Tibial artery (tissue), 4 donors: ENCODE measurements at regions not wholly inside any gene's neighbourhood (a gene's known extent, or its start where the extent isn't known, plus 50 kb on each side); places are given as distances from the start of the nearest gene placed in this dataset.
"Not testable (repeated sequence)": the region's sequence is repeated elsewhere in the genome, so short reads cannot be mapped to it uniquely, and the experiment has no call there.

ENCODE experiments used
- DNase-seq, 2 donors: peaks; one replicate each; pipeline ENCODE4 v3.0.0-alpha.2; 2019
- H3K27ac ChIP-seq, 2 donors: fragments of 200-600 bp; sonication (generic) in 1 of 2; 1 replicate in 1 of 2; 2 replicates in 1 of 2; pipeline ENCODE4 v1.5.1; 2018 to 2019; ENCODE audit warnings: mild to moderate bottlenecking in 1 of 2
- H3K27me3 ChIP-seq, 2 donors: fragments of 200-600 bp; sonication (generic) in 1 of 2; one replicate each; pipeline versions ENCODE4 v1.5.1 to v1.6.0; 2016 to 2019
- H3K36me3 ChIP-seq, 3 donors: fragments of 200-600 bp; sonication (generic) in 2 of 3; one replicate each; pipeline ENCODE4 v1.5.1; 2016 to 2019; ENCODE audit warnings: mild to moderate bottlenecking in 2 of 3
- H3K4me1 ChIP-seq, 4 donors: fragments of 200-600 bp; sonication (generic) in 2 of 4; 1 replicate in 3 of 4; 2 replicates in 1 of 4; pipeline ENCODE4 v1.5.1; 2016 to 2019
- H3K4me3 ChIP-seq, 2 donors: fragments of 200-600 bp; sonication (generic) in 1 of 2; 1 replicate in 1 of 2; 2 replicates in 1 of 2; pipeline ENCODE4 v1.5.1; 2018 to 2019; ENCODE audit warnings: mild to moderate bottlenecking in 2 of 2
- H3K9me3 ChIP-seq, 3 donors: fragments of 200-600 bp; sonication (generic) in 1 of 3; one replicate each; pipeline ENCODE4 v1.5.1; 2016 to 2019
- intact Hi-C: fragments of 100-400 bp; cut with DNase I; formaldehyde crosslinking; loops from one replicate; pipeline ENCODE4 v1.15.0; 2023; ENCODE audit warnings: low total_unique reads
- TF ChIP-seq, protein P1 (sequence below), 2 experiments: fragments of 200-600 bp in 1 of 2; fragments of 450-650 bp in 1 of 2; IDR thresholded peaks; one replicate each; pipeline ENCODE4 v1.5.1; 2017 to 2019; ENCODE audit warnings: antibody characterized with exemption in 2 of 2, mild to moderate bottlenecking in 1 of 2, moderate library complexity in 1 of 2

DNA sequence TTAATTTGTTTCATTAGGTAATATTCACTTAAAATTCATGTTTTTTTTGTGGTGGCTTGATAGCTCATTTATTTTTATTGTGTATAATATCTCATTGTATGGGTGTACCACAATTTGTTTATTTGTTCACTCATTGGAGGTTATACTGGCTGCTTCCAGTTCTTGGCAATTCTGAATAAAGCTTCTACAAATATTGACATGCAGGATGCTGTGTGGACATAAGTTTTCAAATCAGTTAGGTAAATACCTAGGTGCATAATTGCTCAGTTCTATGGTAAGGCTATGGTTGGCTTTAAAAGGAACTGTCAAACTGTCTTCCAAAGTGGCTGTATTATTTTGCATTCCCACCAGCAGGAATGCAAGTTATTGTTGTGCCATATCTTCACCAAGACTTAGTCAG lies 504.5 kb upstream of the GALNTL6 start:
- Histone ChIP-seq H3K9me3 (no peaks in the 10 kb centered on the region), H3K4me1 (no peaks in the 10 kb centered on the region), H3K4me3 (no peak overlapping the region), H3K27ac (no peak overlapping the region), H3K36me3 (no peaks in the 10 kb centered on the region), H3K27me3 (no peaks in the 10 kb centered on the region)
- intact Hi-C loops: no loop called here
- TF ChIP-seq, protein P1, sequence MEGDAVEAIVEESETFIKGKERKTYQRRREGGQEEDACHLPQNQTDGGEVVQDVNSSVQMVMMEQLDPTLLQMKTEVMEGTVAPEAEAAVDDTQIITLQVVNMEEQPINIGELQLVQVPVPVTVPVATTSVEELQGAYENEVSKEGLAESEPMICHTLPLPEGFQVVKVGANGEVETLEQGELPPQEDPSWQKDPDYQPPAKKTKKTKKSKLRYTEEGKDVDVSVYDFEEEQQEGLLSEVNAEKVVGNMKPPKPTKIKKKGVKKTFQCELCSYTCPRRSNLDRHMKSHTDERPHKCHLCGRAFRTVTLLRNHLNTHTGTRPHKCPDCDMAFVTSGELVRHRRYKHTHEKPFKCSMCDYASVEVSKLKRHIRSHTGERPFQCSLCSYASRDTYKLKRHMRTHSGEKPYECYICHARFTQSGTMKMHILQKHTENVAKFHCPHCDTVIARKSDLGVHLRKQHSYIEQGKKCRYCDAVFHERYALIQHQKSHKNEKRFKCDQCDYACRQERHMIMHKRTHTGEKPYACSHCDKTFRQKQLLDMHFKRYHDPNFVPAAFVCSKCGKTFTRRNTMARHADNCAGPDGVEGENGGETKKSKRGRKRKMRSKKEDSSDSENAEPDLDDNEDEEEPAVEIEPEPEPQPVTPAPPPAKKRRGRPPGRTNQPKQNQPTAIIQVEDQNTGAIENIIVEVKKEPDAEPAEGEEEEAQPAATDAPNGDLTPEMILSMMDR (IDR thresholded peaks at IDR 0.05): no peak
- no peak for DNase-seq

- H3K4me1 ChIP-seq, H3K9me3 ChIP-seq, H3K27ac ChIP-seq, intact Hi-C loops, H3K36me3 ChIP-seq, H3K27me3 ChIP-seq, DNase-seq: not testable (repeated sequence)
- peak overlapping the region in 1 of 2 donors; percentile 27 for H3K4me3 ChIP-seq
These were observed 515.0 kb upstream of the GALNTL6 start for GRCh38 chr4:171298048-171298718.

GRCh38 chr4:171288816-171289432 lies 524.3 kb upstream of the GALNTL6 start:
- intact Hi-C loops: no loop called here
- peaks cover 0 to 9% (median 4%) of the 10 kb centered on the region in 4 donors for H3K4me1 ChIP-seq
- no peak overlapping the region for H3K27ac ChIP-seq
- H3K4me3 ChIP-seq: no peak overlapping the region
- no peaks in the 10 kb centered on the region for H3K27me3 ChIP-seq
- H3K36me3 ChIP-seq: no peaks in the 10 kb centered on the region
- H3K9me3 ChIP-seq: no peaks in the 10 kb centered on the region
- no peak for DNase-seq
- TF ChIP-seq, protein P1 (IDR thresholded peaks at IDR 0.05): no peak

GRCh38 chr4:171281359-171281758 lies 531.8 kb upstream of the GALNTL6 start:
- Histone ChIP-seq H3K4me1 (no peaks in the 10 kb centered on the region), H3K27ac (no peak overlapping the region), H3K36me3 (no peaks in the 10 kb centered on the region), H3K27me3 (no peaks in the 10 kb centered on the region), H3K9me3 (no peaks in the 10 kb centered on the region), H3K4me3 (no peak overlapping the region)
- intact Hi-C loops: no loop called here
- DNase-seq: no peak
- TF ChIP-seq, protein P1 (IDR thresholded peaks at IDR 0.05): no peak

DNA sequence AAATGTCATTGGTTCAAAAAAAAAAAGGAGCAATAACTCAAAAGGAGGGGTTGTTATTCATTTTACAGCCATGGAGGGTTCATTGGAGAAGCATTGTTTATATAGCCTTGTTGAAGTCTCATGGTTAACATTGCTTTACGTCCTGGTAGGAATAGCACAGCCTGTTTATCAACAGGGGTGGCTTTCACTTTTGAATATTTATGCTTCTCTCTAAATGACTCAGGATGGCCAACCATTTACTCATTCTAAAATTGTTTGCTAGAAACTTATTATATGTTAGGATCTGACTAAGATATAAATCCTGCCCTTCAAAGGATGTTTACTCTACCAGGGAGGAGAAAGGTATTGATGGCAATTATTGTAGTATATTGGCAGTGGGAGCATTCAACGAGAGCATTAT lies 534.1 kb upstream of the GALNTL6 start:
- no peak for DNase-seq
- no peak overlapping the region for H3K27ac ChIP-seq
- TF ChIP-seq, protein P1 (IDR thresholded peaks at IDR 0.05): no peak
- no peaks in the 10 kb centered on the region for H3K36me3 ChIP-seq
- H3K4me1 ChIP-seq: no peaks in the 10 kb centered on the region
- no peaks in the 10 kb centered on the region for H3K9me3 ChIP-seq
- no peak overlapping the region for H3K4me3 ChIP-seq
- H3K27me3 ChIP-seq: no peaks in the 10 kb centered on the region
- intact Hi-C loops: no loop called here

DNA sequence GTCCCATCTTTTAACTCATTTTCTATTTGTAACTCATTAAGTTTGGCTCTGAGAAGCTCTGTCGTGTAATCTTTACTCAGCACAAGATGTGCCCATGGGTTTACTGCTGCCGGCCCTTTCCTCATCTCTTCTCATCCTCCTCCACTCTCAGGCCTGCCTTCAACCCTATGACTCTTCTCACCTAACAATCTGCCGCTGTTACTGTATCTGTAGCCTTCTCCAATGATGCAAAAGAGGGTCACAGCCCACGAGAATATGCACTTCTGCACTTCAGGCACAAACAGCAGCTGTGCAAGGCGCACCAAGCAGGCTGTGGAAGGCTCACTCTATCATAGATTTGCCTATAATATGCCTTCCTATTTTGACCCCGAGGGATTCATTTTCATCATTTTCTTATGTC lies 546.5 kb upstream of the GALNTL6 start:
- DNase-seq: no peak
- intact Hi-C loops: no loop called here
- Histone ChIP-seq H3K36me3 (no peaks in the 10 kb centered on the region), H3K27me3 (no peaks in the 10 kb centered on the region), H3K27ac (no peak overlapping the region), H3K4me3 (no peak overlapping the region), H3K4me1 (no peaks in the 10 kb centered on the region), H3K9me3 (no peaks in the 10 kb centered on the region)
- TF ChIP-seq, protein P1 (IDR thresholded peaks at IDR 0.05): no peak
